Stimulated activated CD8-positive, alpha-beta memory T cell treated with anti-CD3 and anti-CD28 coated beads, Interleukin-4, amount 100 ng/mL, for 48 hours (primary cell): ENCODE measurements at regions not wholly inside any gene's neighbourhood (a gene's known extent, or its start where the extent isn't known, plus 50 kb on each side); places are given as distances from the start of the nearest gene placed in this dataset.

Source experiments
- DNase-seq: peaks from one replicate; pipeline ENCODE4 v3.0.0-alpha.2; 2020

DNA sequence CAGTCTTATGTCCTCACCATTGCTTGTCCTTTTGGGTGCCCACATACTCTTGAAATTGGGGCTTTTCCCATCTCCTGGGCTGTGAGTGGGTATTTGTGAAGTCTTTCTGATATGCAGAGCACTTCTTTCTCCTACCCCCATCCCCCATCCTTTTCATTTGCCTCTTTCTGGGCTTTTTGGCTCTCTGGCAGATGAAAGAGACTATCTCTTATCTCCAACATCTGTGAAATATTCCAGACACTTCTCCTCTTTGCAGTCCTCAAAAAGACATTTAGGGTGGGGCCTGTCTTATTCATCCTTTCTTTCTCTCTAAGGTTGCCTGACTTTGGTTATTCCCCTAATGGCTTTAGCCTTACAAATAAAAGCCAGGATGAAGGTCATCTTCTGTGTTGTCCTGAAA, 462.2 kb upstream of the MKI67 start:
- DNase-seq: no peak

DNA sequence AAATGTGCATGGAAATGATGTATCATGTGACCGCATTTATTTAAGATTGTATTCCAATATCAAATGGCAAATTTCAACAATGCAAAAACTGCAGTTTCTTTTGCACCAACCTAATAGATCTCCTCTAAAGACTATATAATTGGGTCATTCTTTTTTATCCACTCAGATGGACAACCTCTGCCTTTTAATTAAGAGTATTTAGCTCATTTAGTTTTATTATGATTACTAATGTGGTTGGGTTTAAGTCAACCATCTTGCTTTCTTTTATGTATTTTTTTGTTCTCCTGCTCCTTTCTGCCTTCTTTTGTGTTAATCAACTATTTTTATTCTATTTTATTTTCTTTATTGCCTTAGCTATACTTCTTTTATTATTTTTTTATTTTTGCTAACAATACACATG, 468.5 kb upstream of the MKI67 start:
- no peak for DNase-seq

DNA sequence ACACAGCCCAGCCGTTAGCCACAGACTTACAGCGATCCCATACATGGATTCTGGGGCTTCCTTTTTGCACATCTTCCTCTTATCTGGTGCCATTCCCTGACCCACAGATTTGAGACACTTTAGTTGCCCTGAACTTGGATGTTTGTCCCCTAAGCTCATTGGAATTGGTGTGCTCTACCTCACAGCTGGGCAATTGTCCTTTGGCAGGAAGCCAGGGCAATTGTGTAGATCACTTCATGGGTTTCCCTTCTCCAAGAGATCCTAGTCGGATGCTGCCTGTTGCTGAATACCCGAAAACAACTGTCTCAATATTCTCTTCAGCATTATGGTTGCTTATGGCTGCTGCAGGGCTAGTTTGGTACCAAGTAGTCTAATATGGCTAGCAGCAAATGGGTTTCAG, 470.7 kb upstream of the MKI67 start:
- DNase-seq: no peak

DNA sequence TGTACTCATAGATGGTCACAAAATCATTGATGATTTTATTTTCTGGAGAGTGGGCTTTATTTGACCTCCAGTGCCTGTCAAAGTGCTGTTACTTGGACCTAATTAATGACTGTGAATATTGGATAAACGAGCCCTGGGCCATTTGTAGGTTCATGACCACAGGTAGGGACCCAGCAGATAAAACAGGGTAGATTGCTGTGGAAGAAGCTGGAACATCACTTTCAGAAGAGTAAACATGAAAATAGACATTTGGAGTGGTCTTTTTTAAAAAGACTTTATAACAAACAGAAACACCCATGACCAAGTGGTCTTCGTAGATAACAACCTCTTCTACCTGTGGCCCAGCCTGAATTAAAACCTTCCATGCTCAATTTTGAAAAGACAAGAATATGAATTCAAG, 472.8 kb upstream of the MKI67 start:
- DNase-seq: no peak

DNA sequence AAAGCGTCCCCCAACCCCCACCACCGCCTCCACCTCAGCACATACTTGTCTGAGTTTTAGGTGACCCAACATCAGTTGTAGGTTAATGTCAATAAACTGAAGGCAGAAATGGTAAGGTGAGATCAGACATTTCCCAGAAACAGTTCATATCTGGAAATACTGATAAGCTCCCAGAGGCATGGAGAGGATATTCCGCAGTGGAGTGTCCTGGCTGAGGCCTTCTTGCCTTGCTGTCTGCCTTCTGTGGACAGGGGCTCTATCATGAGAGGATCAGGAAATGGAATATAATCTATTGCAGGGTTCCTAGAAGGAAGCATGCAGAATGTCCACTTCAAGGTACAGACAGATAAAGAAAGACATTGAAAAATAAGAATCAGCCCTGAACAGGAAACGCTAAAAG, 473.3 kb upstream of the MKI67 start:
- DNase-seq: no peak

DNA sequence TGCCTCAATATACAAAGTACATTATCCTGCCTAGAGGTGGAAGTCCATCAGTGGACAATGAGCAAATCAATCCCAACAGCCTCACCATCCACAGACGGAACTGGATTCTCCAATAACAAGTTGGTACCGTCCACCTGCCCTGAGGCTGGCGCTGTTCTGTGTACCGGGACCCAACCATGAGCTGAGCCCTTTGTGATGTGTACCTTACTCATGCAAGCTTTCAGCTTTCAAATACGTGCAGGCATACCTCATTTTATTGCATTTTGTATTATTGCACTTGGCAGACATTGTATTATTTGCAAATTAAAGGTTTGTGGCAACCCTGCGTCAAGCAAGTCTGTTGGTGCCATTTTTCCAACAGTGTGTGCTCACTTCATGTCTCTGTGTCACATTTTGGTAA, 476.0 kb upstream of the MKI67 start:
- DNase-seq: no peak

DNA sequence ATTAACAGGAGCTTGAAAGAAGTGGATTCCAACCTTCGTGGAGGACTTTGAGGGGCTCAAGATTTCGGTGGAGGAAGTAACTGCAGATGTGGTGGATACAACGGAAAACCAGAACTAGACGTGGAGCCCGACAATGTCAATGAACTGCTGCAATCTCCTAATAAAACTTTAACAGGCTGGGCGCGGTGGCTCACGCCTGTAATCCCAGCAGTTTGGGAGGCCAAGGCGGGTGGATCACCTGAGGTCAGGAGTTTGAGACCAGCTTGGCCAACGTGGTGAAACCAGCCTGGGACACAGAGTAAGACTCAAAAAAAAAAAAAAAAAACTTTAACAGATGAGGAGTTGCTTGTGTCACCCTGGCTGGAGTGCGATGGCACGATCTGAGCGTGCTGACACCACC, 477.8 kb upstream of the MKI67 start:
- no peak for DNase-seq

DNA sequence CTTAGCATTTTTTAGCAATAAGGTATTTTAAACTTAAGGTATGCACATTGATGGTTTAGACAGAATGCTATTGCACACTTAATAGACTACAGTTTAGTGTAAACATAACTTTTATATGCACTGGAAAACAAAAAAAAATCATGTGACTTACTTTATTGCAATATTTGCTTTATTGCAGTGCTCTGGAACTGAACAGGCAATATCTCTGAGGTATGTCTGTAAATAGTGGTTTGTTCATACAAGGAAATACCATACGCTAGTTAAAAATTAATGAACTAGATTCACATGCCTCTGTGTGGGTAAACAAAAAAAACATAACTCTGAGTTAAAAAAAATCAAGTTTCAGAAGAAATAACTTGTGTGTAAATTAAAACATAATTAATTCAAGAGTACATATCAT, 479.0 kb upstream of the MKI67 start:
- no peak for DNase-seq

DNA sequence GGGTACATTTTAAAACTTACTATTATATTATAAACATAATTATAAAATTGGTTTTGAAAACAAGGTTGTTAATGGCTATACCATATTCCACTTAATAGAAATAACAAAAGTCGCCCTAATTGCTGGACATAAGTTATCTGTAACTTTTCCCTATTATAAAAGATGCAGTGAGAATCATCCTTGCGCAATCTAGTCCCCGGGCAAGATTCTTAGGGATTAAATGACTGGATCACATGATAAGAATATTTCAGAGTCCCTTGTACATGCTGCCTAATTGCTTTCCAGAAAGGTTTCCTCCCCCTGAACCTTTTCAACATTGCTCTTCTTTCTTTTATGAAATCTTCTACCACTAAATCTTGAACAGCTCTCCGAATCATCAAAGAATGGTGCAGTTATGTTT, 479.8 kb upstream of the MKI67 start:
- no peak for DNase-seq

DNA sequence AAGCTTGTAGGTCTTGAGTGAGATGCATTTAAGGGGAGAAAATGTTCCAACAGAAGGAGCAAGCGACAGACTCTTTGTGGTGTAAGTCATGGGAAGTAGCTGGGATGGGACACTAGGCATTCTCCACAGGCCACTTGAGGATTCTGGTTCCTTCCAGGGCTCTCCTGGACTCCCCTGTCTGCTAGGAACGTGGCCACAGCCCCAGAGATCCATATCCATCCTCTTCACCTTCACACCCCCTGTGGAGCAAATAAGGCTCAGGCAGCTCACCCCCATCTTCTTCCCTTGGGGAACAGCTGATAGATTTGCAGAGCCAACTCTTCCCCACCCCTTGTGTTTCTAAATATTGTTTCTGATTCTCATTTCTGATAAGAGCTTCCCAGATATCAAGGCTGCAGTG, 482.6 kb upstream of the MKI67 start:
- no peak for DNase-seq

DNA sequence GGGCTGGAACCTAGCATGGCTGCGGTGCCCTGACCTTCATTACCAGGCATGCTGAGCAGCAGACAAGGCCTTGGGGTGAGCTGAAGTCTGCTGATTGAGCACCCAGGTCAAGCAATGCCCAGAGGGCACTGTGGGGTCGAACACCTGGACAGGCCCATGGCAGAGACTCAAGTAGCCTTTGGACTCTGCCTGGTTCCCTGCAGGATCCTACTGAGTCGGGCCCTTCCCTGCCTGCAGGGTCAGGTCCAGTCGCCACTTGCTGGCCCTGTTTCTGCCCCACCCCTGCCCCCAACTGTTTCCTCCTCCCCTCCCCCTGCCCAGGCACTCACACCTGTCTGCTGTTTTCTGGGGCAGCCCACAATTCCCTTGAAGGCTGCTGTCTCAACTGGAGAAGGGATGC, 483.2 kb upstream of the MKI67 start:
- no peak for DNase-seq

DNA sequence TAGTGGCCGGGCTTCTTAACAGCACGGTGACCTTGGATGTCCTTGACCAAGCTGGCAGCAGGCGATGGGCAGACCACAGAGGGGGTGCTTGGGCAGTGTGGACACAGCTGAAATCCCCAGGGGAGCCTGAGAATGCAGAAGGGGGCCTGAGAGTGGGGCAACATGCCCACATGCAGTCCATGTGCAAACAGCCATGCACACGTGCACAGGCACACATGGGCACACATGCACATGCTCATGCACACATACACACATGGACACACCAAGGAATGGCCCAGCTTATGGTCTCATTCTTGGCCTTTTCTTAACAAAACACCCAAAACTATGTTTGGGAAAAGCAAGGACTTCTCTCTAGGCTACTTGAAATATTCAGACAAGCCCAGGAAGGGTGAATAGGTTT, 483.9 kb upstream of the MKI67 start:
- no peak for DNase-seq

DNA sequence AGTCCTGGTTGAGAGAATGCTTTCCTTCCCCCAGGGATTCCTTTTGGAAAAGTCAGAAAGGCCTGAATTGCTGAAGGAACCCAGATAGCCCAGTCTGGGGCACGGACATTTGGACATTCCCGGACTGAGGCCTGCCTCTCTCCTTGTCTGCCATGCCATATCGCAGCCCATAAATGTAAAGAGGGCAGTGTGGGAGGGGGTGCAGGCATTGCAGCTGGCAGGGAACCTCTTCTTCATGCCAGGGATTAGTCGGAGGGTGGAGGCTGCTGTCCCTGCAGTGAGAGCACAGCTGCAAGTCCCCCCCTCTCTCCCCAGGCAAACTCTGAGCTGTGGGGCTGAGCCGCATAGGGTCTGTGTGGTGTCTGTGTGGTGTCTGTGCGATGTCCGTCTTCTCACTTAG, 486.0 kb upstream of the MKI67 start:
- no peak for DNase-seq

DNA sequence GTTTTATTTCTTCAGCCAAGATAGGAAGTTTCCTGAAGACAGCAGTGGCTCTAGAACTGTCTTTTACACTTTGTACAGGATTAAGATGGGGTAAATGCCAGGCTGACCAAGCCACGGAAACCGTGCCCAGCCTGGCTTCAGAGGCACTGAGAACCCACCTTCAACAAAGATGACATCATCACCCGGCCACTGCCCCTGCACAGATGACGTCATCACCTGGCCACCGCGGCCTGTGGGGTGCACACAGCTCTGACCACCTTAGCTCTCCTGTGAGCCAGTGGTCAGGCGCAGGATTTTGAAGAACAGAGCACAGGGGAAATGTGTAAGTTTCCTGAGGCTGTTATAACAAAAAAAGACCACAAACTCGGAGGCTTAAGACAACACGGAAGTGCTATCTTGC, 486.4 kb upstream of the MKI67 start:
- DNase-seq: no peak

DNA sequence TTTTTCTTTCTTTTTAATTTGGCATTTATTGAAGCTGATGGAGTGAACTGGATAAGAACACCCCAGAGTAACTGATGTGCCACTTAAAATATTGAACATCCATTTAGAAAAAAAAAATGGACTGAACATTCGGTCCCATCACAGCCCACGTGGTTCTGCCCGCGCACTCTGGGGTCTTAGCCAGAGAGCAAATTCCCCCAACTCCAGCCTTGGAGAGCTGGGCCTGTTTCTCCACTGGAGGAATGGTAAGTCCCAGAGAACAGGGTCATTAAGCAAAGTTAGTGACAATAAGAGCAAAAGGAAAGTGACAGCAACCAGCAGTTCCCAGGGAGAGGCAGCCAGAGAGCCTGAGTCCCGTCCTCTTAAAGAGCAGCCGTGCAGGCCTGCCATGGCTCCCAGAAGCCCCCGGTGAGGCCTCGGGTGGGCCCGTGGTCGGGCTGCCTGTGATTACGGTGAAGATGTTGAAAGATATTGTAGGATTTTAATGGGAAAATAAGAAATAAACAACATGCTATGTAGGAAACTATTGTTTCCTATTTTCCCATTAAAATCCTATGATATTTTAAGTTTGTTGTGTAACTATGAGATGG, 487.9 kb upstream of the MKI67 start:
- no peak for DNase-seq

DNA sequence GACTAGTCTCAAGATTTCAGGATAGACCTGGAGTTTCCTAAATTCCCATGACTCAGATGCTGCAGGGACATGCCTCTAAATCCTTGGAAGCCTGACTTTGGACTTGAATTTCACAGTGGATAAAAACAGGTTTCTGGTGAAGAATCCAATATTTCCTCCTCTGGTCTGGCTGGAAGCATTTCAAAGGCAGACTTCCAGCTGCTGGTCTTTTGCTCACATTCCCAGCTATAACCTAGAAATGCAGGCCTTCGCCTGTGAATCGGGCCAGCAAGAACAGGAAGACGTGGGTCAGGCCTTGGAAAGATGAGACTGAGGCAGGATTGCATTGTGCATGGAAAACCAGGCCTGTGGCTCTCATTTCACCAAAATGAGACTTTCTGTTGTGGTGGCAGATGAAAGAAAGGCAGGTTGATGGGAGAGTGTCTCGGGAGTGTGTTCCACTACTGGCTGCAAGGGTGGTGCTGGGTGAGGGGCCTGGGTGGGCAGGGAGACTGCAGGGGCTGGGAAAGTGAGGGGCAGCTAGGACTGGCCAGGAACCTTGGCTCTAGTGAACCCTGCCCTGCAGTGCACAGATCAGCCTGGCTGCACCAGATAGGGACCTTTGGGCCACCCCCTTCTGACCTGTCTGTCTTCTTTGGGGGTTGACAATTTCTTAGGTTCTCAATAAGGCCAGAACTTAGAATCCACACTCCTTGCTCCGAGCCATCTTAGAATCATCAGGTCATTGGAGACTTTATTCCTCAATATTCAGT, 488.8 kb upstream of the MKI67 start:
- no peak for DNase-seq

DNA sequence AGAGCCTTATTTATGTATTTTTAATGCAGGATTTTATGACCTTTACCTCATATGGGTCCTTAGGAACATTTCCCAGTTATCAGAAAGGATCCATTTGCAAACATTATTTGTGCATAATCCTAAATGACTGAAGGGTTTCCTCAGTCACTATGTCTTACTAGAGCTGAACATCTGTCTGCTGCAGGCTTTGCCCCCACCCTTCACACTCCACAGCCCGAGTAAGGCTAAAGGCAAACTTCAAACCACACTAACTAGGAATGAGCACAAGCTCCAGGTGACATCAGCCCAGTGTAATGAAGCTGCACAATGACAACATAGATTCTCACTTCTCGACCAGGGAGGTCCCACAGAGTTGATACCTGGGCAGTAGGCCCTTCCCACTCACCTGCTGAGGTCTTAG, 491.3 kb upstream of the MKI67 start:
- no peak for DNase-seq

DNA sequence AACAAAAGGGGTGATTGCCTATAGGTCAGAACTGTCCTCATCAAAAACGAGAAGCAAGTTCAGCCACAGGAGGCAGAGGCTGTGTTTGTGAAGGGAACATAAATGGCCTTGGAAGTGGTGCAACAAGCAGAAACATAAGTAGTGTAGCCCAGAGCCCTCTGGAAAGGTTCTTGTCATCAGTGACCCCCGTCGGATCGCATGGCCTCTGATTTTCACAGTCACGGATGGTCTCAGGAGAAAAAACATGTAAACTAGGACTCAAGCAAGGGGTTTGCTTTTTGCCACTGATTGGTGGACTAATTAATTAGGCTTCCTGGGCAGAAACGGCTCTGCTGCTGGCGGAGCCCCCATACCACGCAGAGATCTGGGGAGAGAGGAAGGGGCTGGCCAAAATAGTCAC, 496.5 kb upstream of the MKI67 start:
- no peak for DNase-seq

DNA sequence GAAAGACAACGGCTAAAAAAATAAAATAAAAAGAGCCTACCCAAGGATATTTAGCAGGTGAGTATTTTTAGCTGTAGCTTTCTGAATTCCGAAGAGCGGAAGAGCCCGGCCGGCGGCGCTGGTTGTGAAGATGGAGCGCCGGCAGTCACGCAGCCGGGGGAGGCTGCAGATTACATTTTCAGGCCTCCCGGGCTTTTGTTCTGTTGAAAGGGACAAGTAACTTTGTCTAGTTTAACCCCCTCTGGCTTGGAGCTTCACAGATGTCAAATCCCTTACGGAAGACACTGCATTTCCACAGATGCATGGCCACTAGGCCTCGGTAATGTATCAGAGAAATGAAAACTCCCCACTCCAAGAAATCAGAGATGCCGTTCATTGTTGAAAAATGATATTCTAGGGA, 497.6 kb upstream of the MKI67 start:
- DNase-seq: no peak

DNA sequence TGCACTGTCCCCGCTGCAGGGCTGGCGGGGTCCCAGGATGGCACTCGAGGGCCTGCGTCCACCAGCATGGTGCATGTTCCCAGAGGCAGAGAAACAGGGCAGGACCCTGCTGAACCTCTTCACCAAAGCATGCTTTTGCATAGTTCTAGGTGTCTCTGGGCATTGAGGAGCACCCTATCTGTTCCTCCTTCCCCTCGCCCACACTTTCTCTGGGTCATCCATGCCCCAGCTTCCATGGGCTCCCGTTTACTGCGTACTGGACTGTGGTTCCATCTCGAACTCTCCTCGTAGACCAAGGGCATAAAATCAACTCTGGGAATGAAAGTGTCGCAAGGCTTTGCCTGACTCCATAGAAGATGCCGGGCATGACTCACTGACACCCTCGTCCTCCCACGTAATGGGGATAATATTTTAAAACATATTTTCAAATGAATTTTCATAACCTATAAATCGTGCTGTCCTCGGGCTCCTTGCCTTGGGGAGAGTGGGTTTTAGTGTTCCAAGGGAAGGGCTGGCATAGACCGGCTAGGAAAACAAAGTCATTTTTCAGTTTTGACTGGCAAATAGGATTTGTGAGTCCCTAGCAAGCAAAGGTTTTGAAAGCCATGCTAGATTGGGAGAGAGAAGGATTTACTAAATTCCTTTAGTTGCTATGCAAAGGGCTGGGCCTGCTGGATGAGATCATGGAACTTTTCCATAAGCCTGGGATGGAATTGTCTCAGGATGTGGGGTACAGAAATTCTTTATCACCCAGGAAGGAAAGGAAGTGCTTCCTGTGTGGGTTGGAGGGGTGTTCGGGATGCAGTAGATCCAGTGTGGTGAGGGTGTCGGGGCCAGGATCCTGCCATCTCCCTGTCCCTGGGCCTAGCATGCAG, 498.7 kb upstream of the MKI67 start:
- no peak for DNase-seq

DNA sequence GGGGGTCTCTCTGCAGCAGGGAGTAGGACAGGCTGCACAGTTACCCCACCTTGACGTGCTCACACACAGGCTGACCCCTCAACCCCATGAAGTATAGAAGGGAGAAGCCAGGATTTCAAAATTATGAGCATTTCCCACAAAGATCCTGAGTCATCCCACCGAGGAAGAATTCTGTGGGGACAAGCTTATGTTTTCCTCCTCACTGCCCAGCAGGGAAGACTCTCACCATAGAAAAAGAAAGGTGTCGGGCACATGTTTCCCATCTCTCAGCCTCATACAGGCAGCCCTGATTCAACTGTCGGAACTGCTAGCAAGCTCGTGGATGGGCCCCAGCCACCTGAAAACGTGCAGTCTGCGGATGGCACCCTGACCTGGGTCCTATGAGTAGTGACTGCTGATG, 499.7 kb upstream of the MKI67 start:
- DNase-seq: no peak

DNA sequence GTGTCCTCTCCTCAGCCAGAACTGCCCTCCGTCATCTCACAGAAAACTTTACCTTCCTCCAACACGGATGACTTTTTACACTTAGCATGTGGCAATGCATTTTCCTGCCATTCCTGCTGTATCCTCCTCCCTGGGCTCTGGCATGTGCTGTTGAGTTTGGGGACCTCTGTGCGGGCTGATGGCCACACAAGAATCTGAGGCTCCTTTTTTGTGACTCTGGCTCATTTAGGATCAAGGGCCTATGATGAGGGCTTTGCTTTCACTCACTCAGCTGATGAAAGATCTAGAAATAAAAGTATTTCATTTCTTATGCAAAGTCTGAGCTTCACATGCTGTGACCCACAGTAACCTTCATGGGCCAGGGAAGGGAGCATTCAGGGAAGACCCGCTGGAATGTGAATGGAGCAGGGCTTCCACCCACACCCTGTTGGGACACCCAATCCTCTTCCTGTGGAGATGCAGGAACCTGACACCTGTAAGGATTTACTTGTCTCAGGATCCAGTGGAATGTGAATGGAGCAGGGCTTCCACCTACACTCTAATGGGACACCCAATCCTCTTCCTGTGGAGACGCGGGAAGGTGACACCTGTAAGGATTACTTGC, 500.3 kb upstream of the MKI67 start:
- no peak for DNase-seq

DNA sequence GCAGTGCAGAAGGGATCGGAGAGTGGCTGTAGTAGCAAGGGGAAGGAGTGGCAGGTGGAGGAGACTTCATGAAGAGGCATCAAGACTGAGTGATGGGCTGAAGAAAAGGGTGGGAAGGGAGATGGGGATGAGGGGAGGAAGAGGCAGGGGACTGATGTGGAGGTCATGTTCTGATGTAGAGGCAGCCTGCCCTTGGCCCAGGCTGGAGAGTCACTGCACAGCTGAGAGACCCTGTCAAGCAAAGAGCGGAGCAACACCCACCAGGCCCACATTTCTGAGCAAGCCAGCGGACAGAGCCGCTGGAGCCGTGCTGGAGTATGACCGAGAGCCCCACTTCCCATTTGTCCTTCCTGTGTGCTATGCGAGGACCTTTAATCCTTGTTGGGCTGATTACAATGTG, 501.6 kb upstream of the MKI67 start:
- no peak for DNase-seq

DNA sequence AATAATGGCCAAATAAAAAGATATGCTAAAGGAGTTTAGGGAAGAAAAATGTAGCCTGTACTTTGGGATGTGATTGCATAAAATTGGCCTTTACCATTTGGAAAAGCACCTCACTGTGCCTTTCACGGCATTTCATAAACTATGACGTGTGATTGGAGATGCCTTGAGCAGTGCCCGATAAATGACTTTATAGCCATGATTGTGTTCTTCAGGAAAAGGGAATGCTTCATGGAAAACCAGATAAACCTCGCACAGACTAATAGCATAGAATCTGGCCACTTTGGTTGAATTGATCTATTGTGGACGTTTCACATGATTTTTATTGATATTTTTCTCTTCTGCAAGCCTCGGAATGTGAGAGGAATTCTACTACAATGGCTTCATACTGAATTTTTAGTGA, 502.0 kb upstream of the MKI67 start:
- no peak for DNase-seq
